IMR-90 (cell line): ENCODE measurements at regions not wholly inside any gene's neighbourhood (a gene's known extent, or its start where the extent isn't known, plus 50 kb on each side); places are given as distances from the start of the nearest gene placed in this dataset.

ENCODE experiments used
- CEBPB ChIP-seq: IDR thresholded peaks from 2 replicates; pipeline ENCODE4 v1.6.1; 2012; ENCODE audit warnings: low read depth, low read length, improper control_type of control experiment
- MAFK ChIP-seq: IDR thresholded peaks from 2 replicates; pipeline ENCODE4 v1.6.1; 2012; ENCODE audit warnings: low read depth, low read length, improper control_type of control experiment
- MAZ ChIP-seq: IDR thresholded peaks from 2 replicates; pipeline ENCODE4 v1.6.1; 2012; ENCODE audit warnings: low read depth, mild to moderate bottlenecking, low read length, improper control_type of control experiment, moderate library complexity, borderline replicate concordance
- MXI1 ChIP-seq: IDR thresholded peaks from 2 replicates; pipeline ENCODE4 v1.6.1; 2012; ENCODE audit warnings: low read depth, mild to moderate bottlenecking, low read length, moderate library complexity, borderline replicate concordance
- NFE2L2 ChIP-seq: fragments of 150-350 bp; IDR thresholded peaks from 2 replicates; pipeline ENCODE4 v1.6.1; 2016; ENCODE audit warnings: low read depth, mild to moderate bottlenecking, low read length
- POLR2A ChIP-seq: IDR thresholded peaks from 2 replicates; pipeline ENCODE4 v1.6.1; 2012; ENCODE audit warnings: mild to moderate bottlenecking, low read depth, low read length
- RAD21 ChIP-seq: IDR thresholded peaks from 2 replicates; pipeline ENCODE4 v1.6.1; 2012; ENCODE audit warnings: low read length, improper control_type of control experiment
- RCOR1 ChIP-seq: IDR thresholded peaks from 2 replicates; pipeline ENCODE4 v1.6.1; 2012; ENCODE audit warnings: mild to moderate bottlenecking, low read length, improper control_type of control experiment; ENCODE audit not compliant: insufficient replicate concordance
- RFX5 ChIP-seq: IDR thresholded peaks from 2 replicates; pipeline ENCODE4 v1.8.0; 2012; ENCODE audit warnings: low read depth, mild to moderate bottlenecking, low read length, moderate library complexity
- SMC3 ChIP-seq: fragments of 150-350 bp; IDR thresholded peaks from 2 replicates; pipeline ENCODE4 v1.6.1; 2016; ENCODE audit warnings: low read depth, mild to moderate bottlenecking, antibody characterized with exemption, low read length, moderate library complexity
- TF ChIP-seq, protein P1 (sequence below): fragments of 150-350 bp; IDR thresholded peaks from 2 replicates; pipeline ENCODE4 v1.6.1; 2017; ENCODE audit warnings: mild to moderate bottlenecking, antibody characterized with exemption, low read length, low read depth
- TF ChIP-seq, protein P2 (sequence below): conservative IDR thresholded peaks from 2 replicates; pipeline ENCODE4 v1.5.1; 2012; ENCODE audit warnings: mild to moderate bottlenecking, low read depth, low read length, improper control_type of control experiment
- TF ChIP-seq, protein P3 (sequence below): fragments of 150-350 bp; IDR thresholded peaks from 2 replicates; pipeline ENCODE4 v1.6.1; 2016; ENCODE audit warnings: low read depth, mild to moderate bottlenecking, low read length, moderate library complexity, borderline replicate concordance

DNA sequence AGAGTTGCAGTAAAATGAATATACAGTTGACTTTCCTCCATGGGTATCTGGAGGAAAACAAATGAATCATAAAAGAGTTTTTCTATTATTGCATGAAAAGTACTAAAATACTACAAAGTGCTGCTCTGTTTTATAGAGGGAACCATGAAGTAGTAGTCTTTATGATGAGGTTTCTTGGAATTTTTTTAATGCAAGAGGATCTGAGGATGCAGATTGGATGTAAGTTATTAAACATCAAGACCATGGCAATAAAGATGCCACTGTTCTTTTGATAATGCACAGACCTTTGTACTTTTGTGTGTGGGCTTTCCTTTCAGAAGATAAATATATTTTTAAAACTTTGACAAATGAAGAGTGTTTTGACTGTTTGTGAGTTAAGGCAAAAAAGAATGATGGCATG is 87.5 kb downstream of the DACT1 start:
- TF ChIP-seq, protein P1, sequence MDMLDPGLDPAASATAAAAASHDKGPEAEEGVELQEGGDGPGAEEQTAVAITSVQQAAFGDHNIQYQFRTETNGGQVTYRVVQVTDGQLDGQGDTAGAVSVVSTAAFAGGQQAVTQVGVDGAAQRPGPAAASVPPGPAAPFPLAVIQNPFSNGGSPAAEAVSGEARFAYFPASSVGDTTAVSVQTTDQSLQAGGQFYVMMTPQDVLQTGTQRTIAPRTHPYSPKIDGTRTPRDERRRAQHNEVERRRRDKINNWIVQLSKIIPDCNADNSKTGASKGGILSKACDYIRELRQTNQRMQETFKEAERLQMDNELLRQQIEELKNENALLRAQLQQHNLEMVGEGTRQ = no peak
- TF ChIP-seq, protein P2, sequence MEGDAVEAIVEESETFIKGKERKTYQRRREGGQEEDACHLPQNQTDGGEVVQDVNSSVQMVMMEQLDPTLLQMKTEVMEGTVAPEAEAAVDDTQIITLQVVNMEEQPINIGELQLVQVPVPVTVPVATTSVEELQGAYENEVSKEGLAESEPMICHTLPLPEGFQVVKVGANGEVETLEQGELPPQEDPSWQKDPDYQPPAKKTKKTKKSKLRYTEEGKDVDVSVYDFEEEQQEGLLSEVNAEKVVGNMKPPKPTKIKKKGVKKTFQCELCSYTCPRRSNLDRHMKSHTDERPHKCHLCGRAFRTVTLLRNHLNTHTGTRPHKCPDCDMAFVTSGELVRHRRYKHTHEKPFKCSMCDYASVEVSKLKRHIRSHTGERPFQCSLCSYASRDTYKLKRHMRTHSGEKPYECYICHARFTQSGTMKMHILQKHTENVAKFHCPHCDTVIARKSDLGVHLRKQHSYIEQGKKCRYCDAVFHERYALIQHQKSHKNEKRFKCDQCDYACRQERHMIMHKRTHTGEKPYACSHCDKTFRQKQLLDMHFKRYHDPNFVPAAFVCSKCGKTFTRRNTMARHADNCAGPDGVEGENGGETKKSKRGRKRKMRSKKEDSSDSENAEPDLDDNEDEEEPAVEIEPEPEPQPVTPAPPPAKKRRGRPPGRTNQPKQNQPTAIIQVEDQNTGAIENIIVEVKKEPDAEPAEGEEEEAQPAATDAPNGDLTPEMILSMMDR = no peak
- no peak for TF ChIP-seq RFX5
- TF ChIP-seq POLR2A = no peak
- no peak for TF ChIP-seq MAFK
- no peak for TF ChIP-seq SMC3
- TF ChIP-seq CEBPB = no peak
- no peak for TF ChIP-seq MAZ
- TF ChIP-seq, protein P3, sequence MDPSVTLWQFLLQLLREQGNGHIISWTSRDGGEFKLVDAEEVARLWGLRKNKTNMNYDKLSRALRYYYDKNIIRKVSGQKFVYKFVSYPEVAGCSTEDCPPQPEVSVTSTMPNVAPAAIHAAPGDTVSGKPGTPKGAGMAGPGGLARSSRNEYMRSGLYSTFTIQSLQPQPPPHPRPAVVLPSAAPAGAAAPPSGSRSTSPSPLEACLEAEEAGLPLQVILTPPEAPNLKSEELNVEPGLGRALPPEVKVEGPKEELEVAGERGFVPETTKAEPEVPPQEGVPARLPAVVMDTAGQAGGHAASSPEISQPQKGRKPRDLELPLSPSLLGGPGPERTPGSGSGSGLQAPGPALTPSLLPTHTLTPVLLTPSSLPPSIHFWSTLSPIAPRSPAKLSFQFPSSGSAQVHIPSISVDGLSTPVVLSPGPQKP = no peak
- TF ChIP-seq RAD21 = no peak
- no peak for TF ChIP-seq RCOR1
- TF ChIP-seq MXI1 = no peak
- TF ChIP-seq NFE2L2 = no peak
